ENCODE measurements at regions not wholly inside any gene's neighbourhood (a gene's known extent, or its start where the extent isn't known, plus 50 kb on each side); places are given as distances from the start of the nearest gene placed in this dataset.
"Not testable (repeated sequence)": the region's sequence is repeated elsewhere in the genome, so short reads cannot be mapped to it uniquely, and the experiment has no call there.

GRCh38 chr3:159741281-159741680 is 247.4 kb upstream of the IL12A start:
- Histone ChIP-seq H3K27ac (ENCODE audit: low read length) (no peak overlapping the region), H3K4me3 (ENCODE audit: low read length) (no peak overlapping the region), H3K79me2 (ENCODE audit: low read length) (no peaks in the 10 kb centered on the region), H4K20me1 (ENCODE audit: insufficient read depth, low read depth, low read length) (no peaks in the 10 kb centered on the region), H3K27me3 (ENCODE audit: low read length) (no peaks in the 10 kb centered on the region), H3K4me2 (ENCODE audit: low read depth, low read length, poor library complexity, severe bottlenecking) (no peak overlapping the region), H3K9me3 (ENCODE audit: low read length) (no peaks in the 10 kb centered on the region), H3K36me3 (ENCODE audit: insufficient read depth, low read length) (no peaks in the 10 kb centered on the region), H2AFZ (ENCODE audit: low read length) (no peak overlapping the region), H3K9me2 (replicated peaks; ENCODE audit: insufficient read depth, low read length) (no peaks in the 10 kb centered on the region), H3K4me1 (ENCODE audit: low read length) (no peaks in the 10 kb centered on the region), H3K9ac (ENCODE audit: low read length) (no peak overlapping the region)
- DNase-seq, result no peak

GRCh38 chr3:159748425-159748824 is 240.2 kb upstream of the IL12A start:
- H3K4me3 ChIP-seq (ENCODE audit: low read length), result no peak overlapping the region
- H2AFZ ChIP-seq (ENCODE audit: low read length), result no peak overlapping the region
- H3K79me2 ChIP-seq (ENCODE audit: low read length), result no peaks in the 10 kb centered on the region
- DNase-seq, result no peak
- H3K9me3 ChIP-seq (ENCODE audit: low read length), result no peaks in the 10 kb centered on the region
- no peaks in the 10 kb centered on the region for H4K20me1 ChIP-seq (ENCODE audit: insufficient read depth, low read depth, low read length)
- no peak overlapping the region for H3K27ac ChIP-seq (ENCODE audit: low read length)
- no peaks in the 10 kb centered on the region for H3K9me2 ChIP-seq (replicated peaks; ENCODE audit: insufficient read depth, low read length)
- no peaks in the 10 kb centered on the region for H3K4me1 ChIP-seq (ENCODE audit: low read length)
- no peak overlapping the region for H3K4me2 ChIP-seq (ENCODE audit: low read depth, low read length, poor library complexity, severe bottlenecking)
- no peaks in the 10 kb centered on the region for H3K27me3 ChIP-seq (ENCODE audit: low read length)
- no peak overlapping the region for H3K9ac ChIP-seq (ENCODE audit: low read length)
- no peaks in the 10 kb centered on the region for H3K36me3 ChIP-seq (ENCODE audit: insufficient read depth, low read length)

- H2AFZ ChIP-seq (ENCODE audit: low read length), result no peak overlapping the region
- no peaks in the 10 kb centered on the region for H3K4me1 ChIP-seq (ENCODE audit: low read length)
These were observed 239.2 kb upstream of the IL12A start for GRCh38 chr3:159749406-159749805.

GRCh38 chr3:159751146-159751545 is 237.5 kb upstream of the IL12A start:
- Histone ChIP-seq H3K79me2 (ENCODE audit: low read length) (no peaks in the 10 kb centered on the region), H3K9me2 (replicated peaks; ENCODE audit: insufficient read depth, low read length) (no peaks in the 10 kb centered on the region), H3K4me3 (ENCODE audit: low read length) (no peak overlapping the region), H3K27me3 (ENCODE audit: low read length) (no peaks in the 10 kb centered on the region), H2AFZ (ENCODE audit: low read length) (no peak overlapping the region), H3K9me3 (ENCODE audit: low read length) (no peaks in the 10 kb centered on the region), H3K4me2 (ENCODE audit: low read depth, low read length, poor library complexity, severe bottlenecking) (no peak overlapping the region), H3K9ac (ENCODE audit: low read length) (no peak overlapping the region), H3K27ac (ENCODE audit: low read length) (no peak overlapping the region), H4K20me1 (ENCODE audit: insufficient read depth, low read depth, low read length) (no peaks in the 10 kb centered on the region), H3K36me3 (ENCODE audit: insufficient read depth, low read length) (no peaks in the 10 kb centered on the region), H3K4me1 (ENCODE audit: low read length) (no peaks in the 10 kb centered on the region)
- DNase-seq, result no peak

More at GRCh38 chr3:159749406-159749805, 239.2 kb upstream of the IL12A start:
- Histone ChIP-seq H3K9ac (ENCODE audit: low read length) (no peak overlapping the region), H3K79me2 (ENCODE audit: low read length) (no peaks in the 10 kb centered on the region), H3K4me2 (ENCODE audit: low read depth, low read length, poor library complexity, severe bottlenecking) (no peak overlapping the region), H3K9me2 (replicated peaks; ENCODE audit: insufficient read depth, low read length) (no peaks in the 10 kb centered on the region), H3K27me3 (ENCODE audit: low read length) (no peaks in the 10 kb centered on the region), H3K27ac (ENCODE audit: low read length) (no peak overlapping the region), H3K4me3 (ENCODE audit: low read length) (no peak overlapping the region), H4K20me1 (ENCODE audit: insufficient read depth, low read depth, low read length) (no peaks in the 10 kb centered on the region), H3K9me3 (ENCODE audit: low read length) (no peaks in the 10 kb centered on the region), H3K36me3 (ENCODE audit: insufficient read depth, low read length) (no peaks in the 10 kb centered on the region)
- DNase-seq, result no peak

GRCh38 chr3:159751752-159752151 is 236.9 kb upstream of the IL12A start:
- no peak overlapping the region for H3K27ac ChIP-seq (ENCODE audit: low read length)
- no peaks in the 10 kb centered on the region for H3K36me3 ChIP-seq (ENCODE audit: insufficient read depth, low read length)
- no peaks in the 10 kb centered on the region for H3K79me2 ChIP-seq (ENCODE audit: low read length)
- H3K9ac ChIP-seq (ENCODE audit: low read length), result no peak overlapping the region
- no peaks in the 10 kb centered on the region for H3K9me2 ChIP-seq (replicated peaks; ENCODE audit: insufficient read depth, low read length)
- H3K4me1 ChIP-seq (ENCODE audit: low read length), result no peaks in the 10 kb centered on the region
- no peaks in the 10 kb centered on the region for H4K20me1 ChIP-seq (ENCODE audit: insufficient read depth, low read depth, low read length)
- H2AFZ ChIP-seq (ENCODE audit: low read length), result no peak overlapping the region
- no peaks in the 10 kb centered on the region for H3K27me3 ChIP-seq (ENCODE audit: low read length)
- H3K4me2 ChIP-seq (ENCODE audit: low read depth, low read length, poor library complexity, severe bottlenecking), result no peak overlapping the region
- H3K9me3 ChIP-seq (ENCODE audit: low read length), result no peaks in the 10 kb centered on the region
- no peak overlapping the region for H3K4me3 ChIP-seq (ENCODE audit: low read length)
- no peak for DNase-seq

GRCh38 chr3:159756279-159757207 is 232.1 kb upstream of the IL12A start:
- not testable (repeated sequence) for H3K27me3 ChIP-seq (ENCODE audit: low read length); H3K36me3 ChIP-seq (ENCODE audit: insufficient read depth, low read length); H3K27ac ChIP-seq (ENCODE audit: low read length); H2AFZ ChIP-seq (ENCODE audit: low read length); H3K79me2 ChIP-seq (ENCODE audit: low read length); H4K20me1 ChIP-seq (ENCODE audit: insufficient read depth, low read depth, low read length); H3K9me3 ChIP-seq (ENCODE audit: low read length); DNase-seq; H3K4me1 ChIP-seq (ENCODE audit: low read length); H3K9me2 ChIP-seq (replicated peaks; ENCODE audit: insufficient read depth, low read length); H3K4me2 ChIP-seq (ENCODE audit: low read depth, low read length, poor library complexity, severe bottlenecking); H3K9ac ChIP-seq (ENCODE audit: low read length); H3K4me3 ChIP-seq (ENCODE audit: low read length)

GRCh38 chr3:159757341-159758060 is 231.1 kb upstream of the IL12A start:
- H2AFZ ChIP-seq (ENCODE audit: low read length), result no peak overlapping the region
- no peak overlapping the region for H3K4me2 ChIP-seq (ENCODE audit: low read depth, low read length, poor library complexity, severe bottlenecking)
- H3K4me3 ChIP-seq (ENCODE audit: low read length), result no peak overlapping the region
- no peak for DNase-seq
- no peak overlapping the region for H3K9ac ChIP-seq (ENCODE audit: low read length)
- no peaks in the 10 kb centered on the region for H4K20me1 ChIP-seq (ENCODE audit: insufficient read depth, low read depth, low read length)
- H3K27ac ChIP-seq (ENCODE audit: low read length), result no peak overlapping the region
- no peaks in the 10 kb centered on the region for H3K4me1 ChIP-seq (ENCODE audit: low read length)
- no peaks in the 10 kb centered on the region for H3K9me3 ChIP-seq (ENCODE audit: low read length)
- H3K79me2 ChIP-seq (ENCODE audit: low read length), result no peaks in the 10 kb centered on the region
- no peaks in the 10 kb centered on the region for H3K9me2 ChIP-seq (replicated peaks; ENCODE audit: insufficient read depth, low read length)
- no peaks in the 10 kb centered on the region for H3K27me3 ChIP-seq (ENCODE audit: low read length)
- H3K36me3 ChIP-seq (ENCODE audit: insufficient read depth, low read length), result no peaks in the 10 kb centered on the region

GRCh38 chr3:159760046-159760445 is 228.6 kb upstream of the IL12A start:
- no peaks in the 10 kb centered on the region for H3K79me2 ChIP-seq (ENCODE audit: low read length)
- H3K36me3 ChIP-seq (ENCODE audit: insufficient read depth, low read length), result no peaks in the 10 kb centered on the region
- no peak overlapping the region for H2AFZ ChIP-seq (ENCODE audit: low read length)
- H3K4me2 ChIP-seq (ENCODE audit: low read depth, low read length, poor library complexity, severe bottlenecking), result no peak overlapping the region
- H3K27me3 ChIP-seq (ENCODE audit: low read length), result no peaks in the 10 kb centered on the region
- DNase-seq, result no peak
- H3K27ac ChIP-seq (ENCODE audit: low read length), result no peak overlapping the region
- no peaks in the 10 kb centered on the region for H3K9me2 ChIP-seq (replicated peaks; ENCODE audit: insufficient read depth, low read length)
- no peak overlapping the region for H3K4me3 ChIP-seq (ENCODE audit: low read length)
- no peaks in the 10 kb centered on the region for H3K9me3 ChIP-seq (ENCODE audit: low read length)
- no peaks in the 10 kb centered on the region for H4K20me1 ChIP-seq (ENCODE audit: insufficient read depth, low read depth, low read length)
- peaks cover 4% of the 10 kb centered on the region for H3K4me1 ChIP-seq (ENCODE audit: low read length)
- H3K9ac ChIP-seq (ENCODE audit: low read length), result no peak overlapping the region
